AG04449 (cell line): ENCODE measurements at regions not wholly inside any gene's neighbourhood (a gene's known extent, or its start where the extent isn't known, plus 50 kb on each side); places are given as distances from the start of the nearest gene placed in this dataset.

Source experiments
- CTCF ChIA-PET: fragments of 350-600 bp; formaldehyde crosslinking; extraction: SDS; loops from one replicate; lab custom pipeline; 2021; ENCODE audit warnings: antibody characterized with exemption; lab: Yijun Ruan, JAX
- POLR2A ChIA-PET: fragments of 400-600, 350-600 bp; formaldehyde crosslinking; extraction: SDS; loops from one replicate; lab custom pipeline; 2020; ENCODE audit warnings: antibody characterized with exemption, inconsistent platforms; lab: Yijun Ruan, JAX
- DNase-seq: peaks from one replicate; pipeline ENCODE4 v3.0.0-alpha.2; 2010; ENCODE audit warnings: low read depth, low spot score
- H3K4me3 ChIP-seq: 2 replicates; pipeline ENCODE4 v1.5.1; 2011; ENCODE audit warnings: low read depth, mild to moderate bottlenecking, control low read depth, low read length
- CTCF ChIP-seq: IDR thresholded peaks from one replicate; pipeline ENCODE4 v1.5.1; 2011; ENCODE audit warnings: mild to moderate bottlenecking, moderate library complexity, low read length, control low read depth, inconsistent platforms; ENCODE audit not compliant: insufficient read depth; ENCODE audit errors: missing control alignments

DNA sequence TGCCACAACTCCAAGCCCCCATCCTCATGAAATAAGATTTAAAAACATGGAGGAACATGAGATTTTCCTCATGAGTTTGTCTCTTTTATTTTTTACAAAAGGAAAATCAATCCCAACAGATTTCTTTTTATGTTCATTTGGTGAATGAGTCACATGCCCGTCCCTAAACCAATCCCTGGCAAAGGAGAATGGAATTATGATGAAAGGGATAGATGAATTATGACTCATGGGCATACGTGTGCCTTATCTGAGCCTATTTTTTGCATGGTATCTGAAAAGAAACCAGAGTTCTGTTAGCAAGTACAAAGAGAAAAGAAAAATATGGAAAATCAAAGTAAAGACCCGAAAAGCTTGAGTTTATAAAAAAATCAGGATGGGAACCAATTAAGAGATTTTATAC lies 267.5 kb upstream of the TMEM161B start:
- no peak overlapping the region for H3K4me3 ChIP-seq
- no peak for TF ChIP-seq CTCF
- CTCF ChIA-PET, result no interaction called here
- POLR2A ChIA-PET, result no interaction called here
- DNase-seq, result no peak

- H3K4me3 ChIP-seq, result no peak overlapping the region
- no peak for DNase-seq
- ChIA-PET POLR2A (no interaction called here), CTCF (no interaction called here)
- no peak for TF ChIP-seq CTCF
Observed at GRCh38 chr5:88524941-88525340, 256.3 kb upstream of the TMEM161B start.

DNA sequence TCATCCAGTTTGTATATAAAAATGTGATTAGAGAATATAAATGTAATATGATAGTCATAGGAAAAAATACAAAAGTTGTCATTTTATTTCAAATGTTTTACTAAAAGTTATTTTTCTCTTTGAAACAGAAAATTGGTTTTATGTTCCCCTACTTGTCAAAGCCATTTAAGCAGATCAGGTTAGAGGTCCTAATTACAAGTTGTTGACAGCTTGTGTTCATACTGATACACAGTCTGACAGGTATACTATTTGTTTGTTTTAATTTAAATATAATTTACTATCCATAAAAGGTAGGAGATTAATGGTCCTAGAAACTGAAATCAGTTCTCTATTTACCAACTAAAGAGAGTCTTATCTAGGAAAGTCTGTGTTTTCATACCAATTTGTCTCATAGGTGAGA lies 250.4 kb upstream of the TMEM161B start:
- DNase-seq, result no peak
- ChIA-PET CTCF (no interaction called here), POLR2A (no interaction called here)
- no peak for TF ChIP-seq CTCF
- no peak overlapping the region for H3K4me3 ChIP-seq

GRCh38 chr5:88518131-88519016 lies 249.7 kb upstream of the TMEM161B start:
- ChIA-PET POLR2A (no interaction called here), CTCF (no interaction called here)
- no peak for TF ChIP-seq CTCF
- no peak for DNase-seq
- no peak overlapping the region for H3K4me3 ChIP-seq

DNA sequence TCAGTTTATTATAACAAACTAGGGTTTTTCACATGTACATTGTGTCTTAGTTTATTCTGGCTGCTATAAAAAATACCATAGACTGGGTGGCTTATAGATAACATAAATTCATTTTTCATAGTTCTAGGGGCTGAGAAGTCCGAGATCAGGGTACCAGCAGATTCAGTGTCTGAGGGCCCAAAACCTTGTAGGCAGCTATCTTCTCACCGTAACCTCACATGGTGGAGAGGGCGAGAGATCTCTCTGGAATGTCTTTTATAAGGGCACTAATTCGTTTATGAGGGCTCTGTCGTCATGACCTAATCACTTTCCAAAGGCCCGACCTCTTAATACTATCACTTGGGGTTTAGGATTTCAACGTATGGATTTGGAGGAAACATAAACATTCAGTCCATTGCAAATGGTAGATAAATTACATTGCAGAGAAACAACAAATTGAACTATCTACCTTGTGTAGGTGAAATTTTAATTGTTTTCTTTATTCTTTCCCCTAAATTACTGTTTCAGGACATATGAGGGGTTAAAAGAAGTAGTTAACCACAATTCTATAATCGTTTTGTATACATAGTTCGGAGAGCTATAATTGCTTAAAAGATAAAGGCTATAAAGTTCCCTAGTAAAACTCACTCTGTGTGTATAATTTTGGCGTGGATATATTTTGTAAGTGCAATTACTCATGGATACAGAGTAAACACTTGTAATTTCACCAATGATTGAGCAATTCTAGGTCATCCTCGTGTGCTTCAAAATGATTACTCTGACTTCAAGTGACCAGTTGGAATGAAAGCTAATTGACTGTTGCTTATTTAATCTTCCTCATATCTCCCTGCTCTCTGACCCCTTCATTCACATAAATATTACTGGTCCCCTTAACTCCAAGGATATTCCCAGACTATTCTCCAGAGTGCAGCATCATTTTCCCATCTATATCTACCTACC lies 247.5 kb upstream of the TMEM161B start:
- DNase-seq, result no peak
- no peak for TF ChIP-seq CTCF
- CTCF ChIA-PET, result no interaction called here
- H3K4me3 ChIP-seq, result no peak overlapping the region
- POLR2A ChIA-PET, result no interaction called here

GRCh38 chr5:88515068-88515467 lies 246.4 kb upstream of the TMEM161B start:
- TF ChIP-seq CTCF, result no peak
- no peak for DNase-seq
- ChIA-PET CTCF (no interaction called here), POLR2A (no interaction called here)
- no peak overlapping the region for H3K4me3 ChIP-seq
